Prostate gland (tissue), 2 donors: ENCODE measurements at regions not wholly inside any gene's neighbourhood (a gene's known extent, or its start where the extent isn't known, plus 50 kb on each side); places are given as distances from the start of the nearest gene placed in this dataset.

ENCODE experiments used
- DNase-seq: peaks from one replicate; pipeline ENCODE4 v3.0.0-alpha.2; 2019; ENCODE audit warnings: low spot score
- H3K27ac ChIP-seq, 2 donors: fragments of 200-600 bp; sonication (generic); 2 replicates each; pipeline ENCODE4 v1.5.1; 2017 to 2019
- H3K27me3 ChIP-seq: fragments of 200-600 bp; sonication (generic); replicated peaks from 2 replicates; pipeline ENCODE4 v1.5.1; 2019; ENCODE audit not compliant: insufficient read depth
- H3K36me3 ChIP-seq, 2 donors: fragments of 200-600 bp; sonication (generic); 1 replicate in 1 of 2; 2 replicates in 1 of 2; pipeline versions ENCODE4 v1.5.1 to v1.8.1; 2017 to 2019
- H3K4me1 ChIP-seq: fragments of 200-600 bp; sonication (generic); replicated peaks from 2 replicates; pipeline ENCODE4 v1.5.1; 2019
- H3K4me3 ChIP-seq, 2 donors: fragments of 200-600 bp; sonication (generic); 2 replicates each; pipeline ENCODE4 v1.5.1; 2017 to 2019
- H3K9me3 ChIP-seq: fragments of 200-600 bp; sonication (generic); 2 replicates; pipeline ENCODE4 v1.5.1; 2017
- POLR2A ChIP-seq: fragments of 450-650 bp; IDR thresholded peaks from one replicate; pipeline ENCODE4 v1.6.1; 2016; ENCODE audit warnings: antibody characterized with exemption, mild to moderate bottlenecking
- POLR2AphosphoS5 ChIP-seq: sonication (generic); formaldehyde crosslinking; IDR thresholded peaks from one replicate; pipeline ENCODE4 v1.6.1; 2017; ENCODE audit warnings: antibody characterized with exemption
- WGBS: methylation state at CpG from one replicate; pipeline ENCODE4 v1.1.5; 2018; 5-methylcytosine and 5-hydroxymethylcytosine counted together
- intact Hi-C: fragments of 100-400 bp; cut with DNase I; formaldehyde crosslinking; loops from one replicate; pipeline ENCODE4 v1.14.2; 2022
- TF ChIP-seq, protein P1 (sequence below), 4 experiments: fragments of 200-600 bp in 2 of 4; fragments of 450-650 bp in 2 of 4; sonication (generic) in 2 of 4; IDR thresholded peaks; 1 replicate in 3 of 4; 2 replicates in 1 of 4; pipeline ENCODE4 v1.5.1; 2016 to 2019; ENCODE audit warnings: antibody characterized with exemption in 4 of 4, mild to moderate bottlenecking in 2 of 4, moderate library complexity in 2 of 4

DNA sequence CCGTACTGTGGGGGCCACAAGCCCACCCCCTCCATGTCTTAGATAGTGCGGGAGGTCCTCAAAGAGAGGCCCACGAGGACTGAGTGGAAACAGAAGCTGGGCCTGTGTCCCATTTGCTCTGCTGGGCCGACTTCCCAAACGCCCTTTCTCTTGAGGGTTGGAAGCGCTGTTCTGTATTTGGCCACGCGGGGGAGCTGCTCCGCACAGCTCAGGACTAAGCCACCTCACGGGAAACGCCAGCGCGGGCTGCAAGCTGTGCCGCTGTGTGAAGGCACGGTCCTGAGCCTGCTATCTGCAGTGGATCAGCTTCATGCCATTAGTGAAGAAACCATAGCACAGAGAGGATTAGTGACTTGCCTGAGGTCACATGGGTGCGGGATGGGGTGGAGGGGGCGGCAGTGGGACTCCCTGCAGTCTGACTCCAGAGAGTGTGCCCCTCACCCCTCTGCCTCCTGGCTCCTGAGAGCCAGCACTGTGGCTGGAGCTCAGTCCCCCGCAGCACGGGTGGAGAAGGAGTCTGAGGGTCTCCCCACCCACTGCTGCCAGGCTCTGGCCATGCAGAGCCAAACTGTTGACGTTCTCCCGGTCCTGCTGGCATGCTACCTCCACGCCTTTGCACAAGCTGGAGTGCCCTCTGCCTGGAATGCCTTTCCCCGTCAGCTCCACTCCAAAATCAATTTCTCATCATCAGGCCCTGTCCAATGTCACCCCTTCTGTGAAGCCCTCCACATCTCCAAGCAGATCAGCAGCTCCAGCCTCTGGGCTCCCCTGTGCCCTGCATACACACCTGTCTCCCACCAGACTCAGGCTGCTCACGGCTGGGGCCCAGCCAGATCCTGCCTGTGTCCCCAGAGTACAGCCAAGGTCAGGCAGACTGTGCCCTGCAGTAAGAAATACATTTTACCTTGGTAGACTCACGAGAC lies 51.5 kb upstream of the LRRC32 start:
- Histone ChIP-seq H3K9me3 (no peaks in the 10 kb centered on the region), H3K27ac (no peak overlapping the region), H3K4me3 (no peak overlapping the region), H3K36me3 (no peaks in the 10 kb centered on the region), H3K4me1 (no peaks in the 10 kb centered on the region), H3K27me3 (peaks cover 2% of the 10 kb centered on the region)
- intact Hi-C loops, result no loop called here
- WGBS, result 18% methylated on average over 22 of the region's 25 CpGs
- peak; percentile 78 for DNase-seq
- TF ChIP-seq POLR2A (no peak), POLR2AphosphoS5 (no peak)
- TF ChIP-seq, protein P1, sequence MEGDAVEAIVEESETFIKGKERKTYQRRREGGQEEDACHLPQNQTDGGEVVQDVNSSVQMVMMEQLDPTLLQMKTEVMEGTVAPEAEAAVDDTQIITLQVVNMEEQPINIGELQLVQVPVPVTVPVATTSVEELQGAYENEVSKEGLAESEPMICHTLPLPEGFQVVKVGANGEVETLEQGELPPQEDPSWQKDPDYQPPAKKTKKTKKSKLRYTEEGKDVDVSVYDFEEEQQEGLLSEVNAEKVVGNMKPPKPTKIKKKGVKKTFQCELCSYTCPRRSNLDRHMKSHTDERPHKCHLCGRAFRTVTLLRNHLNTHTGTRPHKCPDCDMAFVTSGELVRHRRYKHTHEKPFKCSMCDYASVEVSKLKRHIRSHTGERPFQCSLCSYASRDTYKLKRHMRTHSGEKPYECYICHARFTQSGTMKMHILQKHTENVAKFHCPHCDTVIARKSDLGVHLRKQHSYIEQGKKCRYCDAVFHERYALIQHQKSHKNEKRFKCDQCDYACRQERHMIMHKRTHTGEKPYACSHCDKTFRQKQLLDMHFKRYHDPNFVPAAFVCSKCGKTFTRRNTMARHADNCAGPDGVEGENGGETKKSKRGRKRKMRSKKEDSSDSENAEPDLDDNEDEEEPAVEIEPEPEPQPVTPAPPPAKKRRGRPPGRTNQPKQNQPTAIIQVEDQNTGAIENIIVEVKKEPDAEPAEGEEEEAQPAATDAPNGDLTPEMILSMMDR (IDR thresholded peaks at IDR 0.05), result peak; percentile 51 to 82 (median 66)

DNA sequence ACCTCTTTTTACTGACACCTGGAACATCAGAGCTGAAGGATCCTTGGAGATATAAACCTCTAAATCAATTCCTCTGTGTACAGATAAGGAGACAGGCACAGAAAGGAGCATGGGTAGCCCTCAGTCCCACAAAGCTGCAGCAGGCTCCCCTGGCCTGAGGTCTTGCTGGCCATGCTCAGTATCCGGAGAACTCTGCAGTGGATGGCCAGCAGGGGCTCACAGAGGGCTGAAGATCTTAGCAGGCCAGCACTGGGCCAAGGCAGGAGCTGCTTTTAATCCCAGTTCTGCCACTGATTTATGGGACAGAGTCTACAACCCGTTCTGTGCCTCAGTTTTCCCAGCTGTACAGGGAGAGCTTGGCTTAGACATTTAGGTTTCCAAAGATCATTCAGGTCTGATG lies 52.6 kb upstream of the LRRC32 start:
- no peaks in the 10 kb centered on the region for H3K9me3 ChIP-seq
- H3K36me3 ChIP-seq, result no peaks in the 10 kb centered on the region
- peaks cover 2% of the 10 kb centered on the region for H3K27me3 ChIP-seq
- H3K27ac ChIP-seq, result no peak overlapping the region
- intact Hi-C loops, result no loop called here
- 77% methylated on average over 2 of the region's 2 CpGs for WGBS
- no peak overlapping the region for H3K4me3 ChIP-seq
- H3K4me1 ChIP-seq, result no peaks in the 10 kb centered on the region
- no peak for DNase-seq
- TF ChIP-seq, protein P1 (IDR thresholded peaks at IDR 0.05), result no peak
- TF ChIP-seq POLR2AphosphoS5 (no peak), POLR2A (no peak)

DNA sequence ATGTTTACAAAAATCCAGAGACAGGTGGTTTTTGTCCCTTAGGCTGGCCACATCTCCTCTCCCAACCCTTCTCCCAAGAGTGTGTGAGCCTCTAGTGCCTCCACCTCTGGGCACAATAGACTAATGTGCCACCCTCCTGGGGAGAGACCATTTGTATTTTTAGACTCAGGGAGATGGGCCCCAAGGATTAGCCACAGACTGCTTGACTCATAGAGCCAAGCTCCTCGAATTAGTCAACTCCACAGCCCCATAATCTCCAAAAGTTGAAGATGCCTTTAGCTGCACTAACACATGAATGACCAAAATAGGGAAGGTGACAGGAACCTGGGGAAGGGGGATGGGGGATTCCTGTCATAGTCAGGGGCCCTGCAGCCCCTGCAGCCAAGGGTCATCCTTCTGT lies 53.0 kb upstream of the LRRC32 start:
- Histone ChIP-seq H3K27me3 (peaks cover 2% of the 10 kb centered on the region), H3K4me3 (no peak overlapping the region), H3K36me3 (no peaks in the 10 kb centered on the region), H3K9me3 (no peaks in the 10 kb centered on the region), H3K27ac (no peak overlapping the region), H3K4me1 (no peaks in the 10 kb centered on the region)
- TF ChIP-seq POLR2A (no peak), POLR2AphosphoS5 (no peak)
- TF ChIP-seq, protein P1 (IDR thresholded peaks at IDR 0.05), result no peak
- DNase-seq, result no peak
- intact Hi-C loops, result no loop called here
- 86% methylated on average over 1 of the region's 1 CpG for WGBS

DNA sequence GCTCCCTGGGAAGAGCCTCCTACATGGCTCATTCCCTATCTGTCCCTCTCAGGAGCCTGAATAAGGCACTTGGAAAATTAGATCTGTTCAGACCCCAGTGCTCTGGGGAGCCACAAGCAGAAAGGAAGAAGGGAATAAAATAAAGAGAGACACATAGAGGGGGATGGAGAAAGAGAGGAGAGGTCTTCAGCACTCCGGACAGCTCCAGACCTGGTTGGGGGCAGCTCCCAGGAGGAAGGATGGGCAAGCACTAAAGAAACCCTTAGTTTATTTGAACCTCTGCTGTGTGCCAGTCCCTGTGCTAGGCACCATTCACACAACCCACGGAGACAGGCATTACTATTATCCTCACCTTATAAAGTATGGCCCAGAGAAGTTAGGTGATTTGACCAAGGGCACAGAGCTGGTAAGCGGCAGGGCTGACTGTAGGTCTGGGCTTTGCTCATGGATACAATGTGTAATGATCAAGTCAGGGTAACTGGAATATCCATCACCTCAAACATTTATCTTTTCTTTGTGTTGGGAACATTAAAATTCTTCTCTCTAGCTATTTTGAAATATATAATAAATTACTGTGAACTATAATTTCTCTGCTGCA lies 53.7 kb upstream of the LRRC32 start:
- no peak for TF ChIP-seq POLR2A
- TF ChIP-seq, protein P1 (IDR thresholded peaks at IDR 0.05), result no peak
- no peak for TF ChIP-seq POLR2AphosphoS5
- no peaks in the 10 kb centered on the region for H3K36me3 ChIP-seq
- peaks cover 2% of the 10 kb centered on the region for H3K27me3 ChIP-seq
- H3K4me1 ChIP-seq, result no peaks in the 10 kb centered on the region
- H3K4me3 ChIP-seq, result no peak overlapping the region
- intact Hi-C loops, result no loop called here
- 39% methylated on average over 3 of the region's 3 CpGs for WGBS
- H3K27ac ChIP-seq, result no peak overlapping the region
- DNase-seq, result no peak
- H3K9me3 ChIP-seq, result no peaks in the 10 kb centered on the region
